K562 (cell line): ENCODE measurements at regions not wholly inside any gene's neighbourhood (a gene's known extent, or its start where the extent isn't known, plus 50 kb on each side); places are given as distances from the start of the nearest gene placed in this dataset.

Source experiments
- ATAC-seq: fragments of 200-7000 bp; cut with Tn5 transposase; 3 replicates; pipeline ENCODE4 v1.9.1; 2020; ENCODE audit warnings: moderate library complexity
- BruUV-seq: library from RNA; stranded (reverse); fragments of 400-500 nt; replicated peaks from 2 replicates; lab custom pipeline; 2021; lab: Mats Ljungman, UMichigan
- CTCF ChIA-PET: fragments of 300-600 bp; formaldehyde crosslinking; extraction: SDS; loops from one replicate; lab custom pipeline; 2021; ENCODE audit warnings: low intra/inter-chr PET ratio; lab: Yijun Ruan, JAX
- POLR2A ChIA-PET: fragments of 300-600, 350-650 bp; sonication (Branson Sonifier 250); formaldehyde crosslinking; extraction: SDS; loops from one replicate; lab custom pipeline; 2021; ENCODE audit warnings: antibody characterized with exemption, inconsistent platforms; lab: Yijun Ruan, JAX
- DNase-seq, 4 experiments: peaks; one replicate each; pipeline versions ENCODE4 v3.0.0 to v3.0.0-alpha.2; 2011 to 2018; ENCODE audit warnings: low spot score in 3 of 4, mixed read lengths in 3 of 4; ENCODE audit errors: extremely low read depth in 1 of 4
- FAIRE-seq: peaks from 2 replicates; lab custom pipeline; 2011; peaks lifted over from hg19 to GRCh38; lab: Jason Lieb, UNC
- H2AFZ ChIP-seq: 2 replicates; pipeline ENCODE4 v1.6.0; 2011; ENCODE audit warnings: low read depth, low read length, control low read depth, inconsistent platforms
- H3K27ac ChIP-seq: fragments of 200-600 bp; 3 replicates; pipeline ENCODE4 v1.8.0; 2011; ENCODE audit warnings: low read depth, mild to moderate bottlenecking, control low read depth, inconsistent platforms, low read length, moderate library complexity, mixed read lengths; ENCODE audit errors: extremely low read depth
- H3K27me3 ChIP-seq, 2 experiments: fragments of 300-600 bp in 1 of 2; 2 replicates in 1 of 2; 3 replicates in 1 of 2; pipeline versions ENCODE4 v1.6.0 to v1.8.0; 2011; ENCODE audit warnings: inconsistent platforms in 2 of 2, low read length in 2 of 2, mild to moderate bottlenecking in 1 of 2, mixed read lengths in 1 of 2, moderate library complexity in 1 of 2; ENCODE audit not compliant: control insufficient read depth in 2 of 2, insufficient read depth in 2 of 2
- H3K36me3 ChIP-seq: fragments of 300-600 bp; 3 replicates; pipeline ENCODE4 v1.8.0; 2011; ENCODE audit warnings: mild to moderate bottlenecking, low read length, inconsistent platforms; ENCODE audit not compliant: control insufficient read depth, insufficient read depth
- H3K4me1 ChIP-seq, 2 experiments: fragments of 200-600 bp in 1 of 2; replicated peaks in 1 of 2; 2 replicates in 1 of 2; 3 replicates in 1 of 2; pipeline versions ENCODE4 v1.5.1 to v1.8.0; 2011; ENCODE audit warnings: inconsistent platforms in 2 of 2, low read length in 2 of 2, mild to moderate bottlenecking in 1 of 2, mixed read lengths in 1 of 2, moderate library complexity in 1 of 2; ENCODE audit not compliant: control insufficient read depth in 2 of 2, insufficient read depth in 2 of 2
- H3K4me2 ChIP-seq: 2 replicates; pipeline ENCODE4 v1.6.1; 2011; ENCODE audit warnings: low read length, control low read depth, inconsistent platforms, mixed read lengths; ENCODE audit not compliant: insufficient read depth
- H3K4me3 ChIP-seq: fragments of 200-600 bp; sonication (generic), shearing (Covaris generic); 2 replicates; pipeline ENCODE4 v1.5.1; 2016; ENCODE audit warnings: control low read depth, inconsistent platforms
- H3K79me2 ChIP-seq: fragments of 200-600 bp; 3 replicates; pipeline ENCODE4 v1.8.0; 2011; ENCODE audit warnings: low read length, inconsistent platforms; ENCODE audit not compliant: control insufficient read depth, insufficient read depth
- H3K9ac ChIP-seq, 2 experiments: 2 replicates each; pipeline versions ENCODE4 v1.6.0 to v1.6.1; 2011; ENCODE audit warnings: low read depth in 2 of 2, low read length in 2 of 2, control low read depth in 1 of 2, inconsistent platforms in 1 of 2, mild to moderate bottlenecking in 1 of 2, mixed read lengths in 1 of 2; ENCODE audit not compliant: insufficient read depth in 1 of 2
- H3K9me1 ChIP-seq: one replicate; pipeline ENCODE4 v1.6.0; 2011; ENCODE audit warnings: inconsistent platforms, mild to moderate bottlenecking, low read length, moderate library complexity; ENCODE audit not compliant: control insufficient read depth, insufficient read depth
- H3K9me3 ChIP-seq: replicated peaks from 2 replicates; pipeline ENCODE4 v1.5.1; 2011; ENCODE audit warnings: low read depth, low read length, inconsistent platforms; ENCODE audit not compliant: control insufficient read depth, insufficient read depth
- H4K20me1 ChIP-seq: replicated peaks from 2 replicates; pipeline ENCODE4 v1.6.1; 2011; ENCODE audit warnings: low read length, inconsistent platforms, mixed read lengths; ENCODE audit not compliant: control insufficient read depth, insufficient read depth
- BCL6 ChIP-seq: fragments of 250-450 bp; sonication (Bioruptor Pico); IDR thresholded peaks from 2 replicates; pipeline ENCODE4 v1.4.0; 2020
- CTCF ChIP-seq, 3 experiments: IDR thresholded peaks in 2 of 3; conservative IDR thresholded peaks in 1 of 3; 2 replicates each; pipeline ENCODE4 v1.5.1; 2011 to 2012; ENCODE audit warnings: low read length in 3 of 3, mild to moderate bottlenecking in 3 of 3, control low read depth in 2 of 3, improper control_type of control experiment in 1 of 3, inconsistent platforms in 1 of 3, low read depth in 1 of 3, mixed read lengths in 1 of 3, moderate library complexity in 1 of 3; ENCODE audit not compliant: insufficient read depth in 2 of 3
- FOXJ2 ChIP-seq: fragments of 200-800 bp; sonication (Bioruptor generic); IDR thresholded peaks from 2 replicates; pipeline ENCODE4 v1.6.1; 2016; ENCODE audit warnings: missing genetic modification characterization, missing compliant biosample characterization
- HNRNPH1 ChIP-seq: fragments of 200-400 bp; formaldehyde crosslinking; optimal IDR thresholded peaks from 2 replicates; pipeline ENCODE3; 2017; ENCODE audit warnings: low read depth, mild to moderate bottlenecking, low read length, moderate library complexity
- ILF3 ChIP-seq: fragments of 450-650 bp; IDR thresholded peaks from 2 replicates; pipeline ENCODE4 v1.6.1; 2018; ENCODE audit warnings: antibody characterized with exemption, mild to moderate bottlenecking, moderate library complexity, borderline replicate concordance
- SFPQ ChIP-seq: fragments of 200-400 bp; formaldehyde crosslinking; IDR thresholded peaks from 2 replicates; pipeline ENCODE4 v1.6.1; 2017; ENCODE audit warnings: mild to moderate bottlenecking, low read depth, low read length, moderate library complexity
- SMARCA5 ChIP-seq: fragments of 450-650 bp; IDR thresholded peaks from 2 replicates; pipeline ENCODE4 v1.6.1; 2016
- TAF7 ChIP-seq: fragments of 450-650 bp; IDR thresholded peaks from 2 replicates; pipeline ENCODE4 v1.6.1; 2016; ENCODE audit warnings: missing genetic modification characterization, missing compliant biosample characterization
- ZEB2 ChIP-seq: fragments of 450-650 bp; IDR thresholded peaks from 2 replicates; pipeline ENCODE4 v1.6.1; 2016
- ZFP91 ChIP-seq: sonication (generic); formaldehyde crosslinking; IDR thresholded peaks from 2 replicates; pipeline ENCODE4 v1.8.0; 2022; ENCODE audit warnings: mild to moderate bottlenecking, missing genetic modification reagents
- ZNF311 ChIP-seq: fragments of 250-450 bp; sonication (Bioruptor Pico); IDR thresholded peaks from 2 replicates; pipeline ENCODE4 v1.4.0; 2020; ENCODE audit warnings: mild to moderate bottlenecking, moderate library complexity
- WGBS: fragments of 100-300 bp; shearing (Covaris generic); methylation state at CpG from one replicate; pipeline ENCODE4 v1.1.6; 2016; ENCODE audit warnings: low coverage, mixed read lengths; ENCODE audit not compliant: insufficient coverage; ENCODE audit errors: missing lambda C conversion rate; 5-methylcytosine and 5-hydroxymethylcytosine counted together
- in situ Hi-C: fragments of 300-500 bp; cut with MboI; formaldehyde crosslinking; loops from 4 replicates; pipeline ENCODE4 v1.15.0; 2018; ENCODE audit warnings: inconsistent platforms, mixed read lengths
- intact Hi-C: fragments of 100-400 bp; cut with micrococcal nuclease; formaldehyde crosslinking; loops from 2 replicates; pipeline ENCODE4 v1.14.2; 2022
- TF ChIP-seq, protein P1 (sequence below): conservative IDR thresholded peaks from 2 replicates; pipeline ENCODE4 v1.6.1; 2011; ENCODE audit warnings: low read depth, mild to moderate bottlenecking, low read length; ENCODE audit not compliant: control insufficient read depth

GRCh38 chr4:33446953-33447352 is 2726.8 kb downstream of the PCDH7 start:
- H3K27ac ChIP-seq, result no peak overlapping the region
- WGBS, result 0% methylated on average over 2 of the region's 2 CpGs
- no peaks in the 10 kb centered on the region for H3K9me1 ChIP-seq
- no peaks in the 10 kb centered on the region for H4K20me1 ChIP-seq
- intact Hi-C loops (no loop called here), in situ Hi-C loops (no loop called here)
- no peak overlapping the region for H3K4me2 ChIP-seq
- H3K4me3 ChIP-seq, result no peak overlapping the region
- H3K9ac ChIP-seq, result no peak overlapping the region
- H3K4me1 ChIP-seq, result no peaks in the 10 kb centered on the region
- H3K79me2 ChIP-seq, result no peaks in the 10 kb centered on the region
- no peak overlapping the region for H2AFZ ChIP-seq
- ATAC-seq (no peak), DNase-seq (no peak), FAIRE-seq (no peak)
- H3K36me3 ChIP-seq, result no peaks in the 10 kb centered on the region
- POLR2A ChIA-PET, result no interaction called here
- no peaks in the 10 kb centered on the region for H3K27me3 ChIP-seq
- TF ChIP-seq HNRNPH1 (no peak), SFPQ (no peak), FOXJ2 (tag) (no peak), BCL6 (CRISPR knock-in tag) (no peak), ILF3 (no peak), TAF7 (tag) (no peak), ZNF311 (CRISPR knock-in tag) (no peak), SMARCA5 (no peak), ZFP91 (no peak), ZEB2 (no peak), CTCF (IDR thresholded peaks at IDR 0.05 in 2 of 3, conservative IDR thresholded peaks at IDR 0.05 in 1 of 3; ENCODE audit: insufficient read depth in 2 of 3, low read depth in 1 of 3, low read length in 3 of 3) (no peak)
- TF ChIP-seq, protein P1, sequence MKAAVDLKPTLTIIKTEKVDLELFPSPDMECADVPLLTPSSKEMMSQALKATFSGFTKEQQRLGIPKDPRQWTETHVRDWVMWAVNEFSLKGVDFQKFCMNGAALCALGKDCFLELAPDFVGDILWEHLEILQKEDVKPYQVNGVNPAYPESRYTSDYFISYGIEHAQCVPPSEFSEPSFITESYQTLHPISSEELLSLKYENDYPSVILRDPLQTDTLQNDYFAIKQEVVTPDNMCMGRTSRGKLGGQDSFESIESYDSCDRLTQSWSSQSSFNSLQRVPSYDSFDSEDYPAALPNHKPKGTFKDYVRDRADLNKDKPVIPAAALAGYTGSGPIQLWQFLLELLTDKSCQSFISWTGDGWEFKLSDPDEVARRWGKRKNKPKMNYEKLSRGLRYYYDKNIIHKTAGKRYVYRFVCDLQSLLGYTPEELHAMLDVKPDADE, result no peak
- BruUV-seq, result no TSS peak
- H3K9me3 ChIP-seq, result no peaks in the 10 kb centered on the region
- CTCF ChIA-PET, result no interaction called here
